ENCODE measurements at regions not wholly inside any gene's neighbourhood (a gene's known extent, or its start where the extent isn't known, plus 50 kb on each side); places are given as distances from the start of the nearest gene placed in this dataset.

DNA sequence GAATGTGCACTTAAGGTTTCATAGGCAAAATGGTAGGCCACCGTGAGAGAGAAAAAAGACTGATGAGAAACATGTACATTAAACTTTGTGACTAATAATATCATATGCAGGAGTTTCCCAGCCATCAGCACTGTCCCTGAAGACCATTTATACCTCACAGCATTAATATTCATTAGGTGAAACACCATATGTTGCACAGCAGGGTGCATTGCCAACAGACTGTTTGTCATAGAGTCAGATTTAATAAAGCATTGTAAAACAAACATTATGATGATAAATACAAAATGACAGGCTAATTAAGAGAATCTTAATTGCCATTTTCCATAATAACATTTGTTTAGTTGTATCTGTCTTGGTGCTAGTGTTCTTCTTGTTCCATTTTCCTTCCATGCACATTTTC, 578.3 kb downstream of the EPHA3 start:
- TF ChIP-seq, protein P1, sequence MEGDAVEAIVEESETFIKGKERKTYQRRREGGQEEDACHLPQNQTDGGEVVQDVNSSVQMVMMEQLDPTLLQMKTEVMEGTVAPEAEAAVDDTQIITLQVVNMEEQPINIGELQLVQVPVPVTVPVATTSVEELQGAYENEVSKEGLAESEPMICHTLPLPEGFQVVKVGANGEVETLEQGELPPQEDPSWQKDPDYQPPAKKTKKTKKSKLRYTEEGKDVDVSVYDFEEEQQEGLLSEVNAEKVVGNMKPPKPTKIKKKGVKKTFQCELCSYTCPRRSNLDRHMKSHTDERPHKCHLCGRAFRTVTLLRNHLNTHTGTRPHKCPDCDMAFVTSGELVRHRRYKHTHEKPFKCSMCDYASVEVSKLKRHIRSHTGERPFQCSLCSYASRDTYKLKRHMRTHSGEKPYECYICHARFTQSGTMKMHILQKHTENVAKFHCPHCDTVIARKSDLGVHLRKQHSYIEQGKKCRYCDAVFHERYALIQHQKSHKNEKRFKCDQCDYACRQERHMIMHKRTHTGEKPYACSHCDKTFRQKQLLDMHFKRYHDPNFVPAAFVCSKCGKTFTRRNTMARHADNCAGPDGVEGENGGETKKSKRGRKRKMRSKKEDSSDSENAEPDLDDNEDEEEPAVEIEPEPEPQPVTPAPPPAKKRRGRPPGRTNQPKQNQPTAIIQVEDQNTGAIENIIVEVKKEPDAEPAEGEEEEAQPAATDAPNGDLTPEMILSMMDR (conservative IDR thresholded peaks at IDR 0.05), result no peak
- no peak for TF ChIP-seq EZH2 (IDR thresholded peaks at IDR 0.05; ENCODE audit: low read depth)
